ENCODE measurements at regions not wholly inside any gene's neighbourhood (a gene's known extent, or its start where the extent isn't known, plus 50 kb on each side); places are given as distances from the start of the nearest gene placed in this dataset.
A peak's percentile ranks its signal among the peaks of the same experiment; 100 is the strongest.
"Not testable (repeated sequence)": the region's sequence is repeated elsewhere in the genome, so short reads cannot be mapped to it uniquely, and the experiment has no call there.

- DNase-seq (ENCODE audit: low read depth in 2 of 2) = no peak
These were observed 256.2 kb downstream of the TAFA4 start for GRCh38 chr3:68676136-68676535.

- no peak for DNase-seq (ENCODE audit: low read depth in 2 of 2)
These were observed 265.0 kb downstream of the TAFA4 start for GRCh38 chr3:68667346-68667745.

GRCh38 chr3:68666429-68667136, 265.8 kb downstream of the TAFA4 start:
- DNase-seq (ENCODE audit: low read depth in 2 of 2) = peak in 1 of 2 experiments; percentile 4

- no peak for DNase-seq (ENCODE audit: low read depth in 2 of 2)
These were observed 268.1 kb downstream of the TAFA4 start for GRCh38 chr3:68664276-68664675.

GRCh38 chr3:68662176-68662575, 270.2 kb downstream of the TAFA4 start:
- no peak for DNase-seq (ENCODE audit: low read depth in 2 of 2)

GRCh38 chr3:68650657-68651056, 281.7 kb downstream of the TAFA4 start:
- DNase-seq (ENCODE audit: low read depth in 2 of 2) = not testable (repeated sequence)

- DNase-seq (ENCODE audit: low read depth in 2 of 2) = no peak
These were observed 283.9 kb downstream of the TAFA4 start for GRCh38 chr3:68648494-68648893.

- no peak for DNase-seq (ENCODE audit: low read depth in 2 of 2)
These were observed 300.3 kb downstream of the TAFA4 start for GRCh38 chr3:68631850-68632545.

GRCh38 chr3:68620211-68620610, 312.1 kb downstream of the TAFA4 start:
- DNase-seq (ENCODE audit: low read depth in 2 of 2) = no peak

- DNase-seq (ENCODE audit: low read depth in 2 of 2) = no peak
These were observed 318.3 kb downstream of the TAFA4 start for GRCh38 chr3:68614087-68614486.

GRCh38 chr3:68571321-68571720, 361.0 kb downstream of the TAFA4 start:
- no peak for DNase-seq (ENCODE audit: low read depth in 2 of 2)

- DNase-seq (ENCODE audit: low read depth in 2 of 2) = no peak
These were observed 371.6 kb downstream of the TAFA4 start for GRCh38 chr3:68560728-68561127.

- DNase-seq (ENCODE audit: low read depth in 2 of 2) = no peak
These were observed 396.6 kb downstream of the TAFA4 start for GRCh38 chr3:68535782-68536181.

- no peak for DNase-seq (ENCODE audit: low read depth in 2 of 2)
These were observed 409.0 kb downstream of the TAFA4 start for GRCh38 chr3:68523330-68523729.

- no peak for DNase-seq (ENCODE audit: low read depth in 2 of 2)
These were observed 417.1 kb downstream of the TAFA4 start for GRCh38 chr3:68515237-68515636.

- DNase-seq (ENCODE audit: low read depth in 2 of 2) = no peak
These were observed 428.1 kb downstream of the TAFA4 start for GRCh38 chr3:68504201-68504600.

- not testable (repeated sequence) for DNase-seq (ENCODE audit: low read depth in 2 of 2)
These were observed 446.5 kb downstream of the TAFA4 start for GRCh38 chr3:68485845-68486244.

- no peak for DNase-seq (ENCODE audit: low read depth in 2 of 2)
These were observed 447.3 kb downstream of the TAFA4 start for GRCh38 chr3:68485051-68485450.

- DNase-seq (ENCODE audit: low read depth in 2 of 2) = no peak
These were observed 448.7 kb downstream of the TAFA4 start for GRCh38 chr3:68483601-68484000.

- no peak for DNase-seq (ENCODE audit: low read depth in 2 of 2)
These were observed 449.3 kb downstream of the TAFA4 start for GRCh38 chr3:68483041-68483440.

GRCh38 chr3:68482565-68482964, 449.8 kb downstream of the TAFA4 start:
- no peak for DNase-seq (ENCODE audit: low read depth in 2 of 2)

- DNase-seq (ENCODE audit: low read depth in 2 of 2) = no peak
These were observed 452.6 kb downstream of the TAFA4 start for GRCh38 chr3:68479779-68480178.

GRCh38 chr3:68468695-68469375, 463.5 kb downstream of the TAFA4 start:
- DNase-seq (ENCODE audit: low read depth in 2 of 2) = no peak
